ENCODE measurements at regions not wholly inside any gene's neighbourhood (a gene's known extent, or its start where the extent isn't known, plus 50 kb on each side); places are given as distances from the start of the nearest gene placed in this dataset.
A peak's percentile ranks its signal among the peaks of the same experiment; 100 is the strongest.

DNA sequence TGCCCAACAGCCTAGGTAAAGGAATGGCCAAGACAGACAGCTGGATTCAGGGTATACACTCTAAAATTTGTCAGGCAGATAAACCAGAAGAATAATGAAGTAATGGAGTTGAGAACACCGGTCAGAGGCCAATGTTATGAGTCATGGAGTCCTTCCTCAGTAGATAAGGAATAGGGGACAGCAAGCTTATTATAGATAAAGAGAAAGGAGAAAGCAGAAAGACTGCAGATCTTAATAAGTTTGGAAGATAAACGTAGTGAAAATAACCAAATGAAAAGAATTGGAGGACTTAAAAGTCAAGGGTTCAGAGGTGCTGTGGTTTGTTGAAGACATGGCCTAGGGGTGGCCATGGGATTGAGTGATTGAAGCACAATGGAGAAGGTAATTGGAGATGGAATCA, 63.5 kb upstream of the NFE2L2 start:
- Histone ChIP-seq H3K27me3 (ENCODE audit: insufficient read depth, poor library complexity, severe bottlenecking) (no peaks in the 10 kb centered on the region), H3K4me3 (replicated peaks; ENCODE audit: insufficient read depth, low read length) (no peak overlapping the region), H3K27ac (replicated peaks) (no peak overlapping the region)
- TF ChIP-seq, protein P1, sequence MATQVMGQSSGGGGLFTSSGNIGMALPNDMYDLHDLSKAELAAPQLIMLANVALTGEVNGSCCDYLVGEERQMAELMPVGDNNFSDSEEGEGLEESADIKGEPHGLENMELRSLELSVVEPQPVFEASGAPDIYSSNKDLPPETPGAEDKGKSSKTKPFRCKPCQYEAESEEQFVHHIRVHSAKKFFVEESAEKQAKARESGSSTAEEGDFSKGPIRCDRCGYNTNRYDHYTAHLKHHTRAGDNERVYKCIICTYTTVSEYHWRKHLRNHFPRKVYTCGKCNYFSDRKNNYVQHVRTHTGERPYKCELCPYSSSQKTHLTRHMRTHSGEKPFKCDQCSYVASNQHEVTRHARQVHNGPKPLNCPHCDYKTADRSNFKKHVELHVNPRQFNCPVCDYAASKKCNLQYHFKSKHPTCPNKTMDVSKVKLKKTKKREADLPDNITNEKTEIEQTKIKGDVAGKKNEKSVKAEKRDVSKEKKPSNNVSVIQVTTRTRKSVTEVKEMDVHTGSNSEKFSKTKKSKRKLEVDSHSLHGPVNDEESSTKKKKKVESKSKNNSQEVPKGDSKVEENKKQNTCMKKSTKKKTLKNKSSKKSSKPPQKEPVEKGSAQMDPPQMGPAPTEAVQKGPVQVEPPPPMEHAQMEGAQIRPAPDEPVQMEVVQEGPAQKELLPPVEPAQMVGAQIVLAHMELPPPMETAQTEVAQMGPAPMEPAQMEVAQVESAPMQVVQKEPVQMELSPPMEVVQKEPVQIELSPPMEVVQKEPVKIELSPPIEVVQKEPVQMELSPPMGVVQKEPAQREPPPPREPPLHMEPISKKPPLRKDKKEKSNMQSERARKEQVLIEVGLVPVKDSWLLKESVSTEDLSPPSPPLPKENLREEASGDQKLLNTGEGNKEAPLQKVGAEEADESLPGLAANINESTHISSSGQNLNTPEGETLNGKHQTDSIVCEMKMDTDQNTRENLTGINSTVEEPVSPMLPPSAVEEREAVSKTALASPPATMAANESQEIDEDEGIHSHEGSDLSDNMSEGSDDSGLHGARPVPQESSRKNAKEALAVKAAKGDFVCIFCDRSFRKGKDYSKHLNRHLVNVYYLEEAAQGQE (IDR thresholded peaks at IDR 0.05; ENCODE audit: insufficient replicate concordance, low read depth), result no peak
- TF ChIP-seq GABPA (IDR thresholded peaks at IDR 0.05; ENCODE audit: low read depth) (no peak), POLR2AphosphoS5 (IDR thresholded peaks at IDR 0.05; ENCODE audit: low read depth) (no peak), SPI1 (IDR thresholded peaks at IDR 0.05; ENCODE audit: borderline replicate concordance, low read depth) (no peak)
- TF ChIP-seq, protein P2, sequence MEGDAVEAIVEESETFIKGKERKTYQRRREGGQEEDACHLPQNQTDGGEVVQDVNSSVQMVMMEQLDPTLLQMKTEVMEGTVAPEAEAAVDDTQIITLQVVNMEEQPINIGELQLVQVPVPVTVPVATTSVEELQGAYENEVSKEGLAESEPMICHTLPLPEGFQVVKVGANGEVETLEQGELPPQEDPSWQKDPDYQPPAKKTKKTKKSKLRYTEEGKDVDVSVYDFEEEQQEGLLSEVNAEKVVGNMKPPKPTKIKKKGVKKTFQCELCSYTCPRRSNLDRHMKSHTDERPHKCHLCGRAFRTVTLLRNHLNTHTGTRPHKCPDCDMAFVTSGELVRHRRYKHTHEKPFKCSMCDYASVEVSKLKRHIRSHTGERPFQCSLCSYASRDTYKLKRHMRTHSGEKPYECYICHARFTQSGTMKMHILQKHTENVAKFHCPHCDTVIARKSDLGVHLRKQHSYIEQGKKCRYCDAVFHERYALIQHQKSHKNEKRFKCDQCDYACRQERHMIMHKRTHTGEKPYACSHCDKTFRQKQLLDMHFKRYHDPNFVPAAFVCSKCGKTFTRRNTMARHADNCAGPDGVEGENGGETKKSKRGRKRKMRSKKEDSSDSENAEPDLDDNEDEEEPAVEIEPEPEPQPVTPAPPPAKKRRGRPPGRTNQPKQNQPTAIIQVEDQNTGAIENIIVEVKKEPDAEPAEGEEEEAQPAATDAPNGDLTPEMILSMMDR (IDR thresholded peaks at IDR 0.05; ENCODE audit: insufficient read depth, low read length), result no peak
- no peak for DNase-seq (ENCODE audit: low read depth in 1 of 2, low spot score in 1 of 2)

DNA sequence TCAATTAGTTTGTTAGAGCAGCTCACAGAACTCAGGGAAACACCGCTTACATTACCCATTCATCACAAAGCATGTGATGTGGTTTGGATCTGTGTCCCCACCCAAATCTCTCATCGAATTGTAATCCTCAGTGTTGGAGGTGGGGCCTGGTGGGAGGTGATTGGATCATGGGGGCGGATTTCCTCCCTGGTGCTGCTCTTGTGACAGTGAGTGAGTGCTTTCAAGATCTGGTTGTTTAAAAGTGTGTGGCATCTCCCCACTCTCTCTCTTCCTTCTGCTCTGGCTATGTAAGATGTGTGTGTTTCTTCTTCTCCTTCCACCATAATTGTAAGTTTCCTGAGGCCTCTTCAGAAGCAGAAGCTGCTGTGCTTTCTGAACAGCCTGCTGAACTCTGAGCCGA, 63.5 kb upstream of the AGPS start:
- Histone ChIP-seq H3K4me3 (replicated peaks; ENCODE audit: insufficient read depth, low read length) (no peak overlapping the region), H3K27ac (replicated peaks) (no peak overlapping the region), H3K27me3 (ENCODE audit: insufficient read depth, poor library complexity, severe bottlenecking) (no peaks in the 10 kb centered on the region)
- DNase-seq (ENCODE audit: low read depth in 1 of 2, low spot score in 1 of 2), result no peak
- no peak for TF ChIP-seq POLR2AphosphoS5 (IDR thresholded peaks at IDR 0.05; ENCODE audit: low read depth)
- TF ChIP-seq, protein P2 (IDR thresholded peaks at IDR 0.05; ENCODE audit: insufficient read depth, low read length), result no peak
- TF ChIP-seq GABPA (IDR thresholded peaks at IDR 0.05; ENCODE audit: low read depth), result no peak
- no peak for TF ChIP-seq SPI1 (IDR thresholded peaks at IDR 0.05; ENCODE audit: borderline replicate concordance, low read depth)
- TF ChIP-seq, protein P1 (IDR thresholded peaks at IDR 0.05; ENCODE audit: insufficient replicate concordance, low read depth), result no peak

DNA sequence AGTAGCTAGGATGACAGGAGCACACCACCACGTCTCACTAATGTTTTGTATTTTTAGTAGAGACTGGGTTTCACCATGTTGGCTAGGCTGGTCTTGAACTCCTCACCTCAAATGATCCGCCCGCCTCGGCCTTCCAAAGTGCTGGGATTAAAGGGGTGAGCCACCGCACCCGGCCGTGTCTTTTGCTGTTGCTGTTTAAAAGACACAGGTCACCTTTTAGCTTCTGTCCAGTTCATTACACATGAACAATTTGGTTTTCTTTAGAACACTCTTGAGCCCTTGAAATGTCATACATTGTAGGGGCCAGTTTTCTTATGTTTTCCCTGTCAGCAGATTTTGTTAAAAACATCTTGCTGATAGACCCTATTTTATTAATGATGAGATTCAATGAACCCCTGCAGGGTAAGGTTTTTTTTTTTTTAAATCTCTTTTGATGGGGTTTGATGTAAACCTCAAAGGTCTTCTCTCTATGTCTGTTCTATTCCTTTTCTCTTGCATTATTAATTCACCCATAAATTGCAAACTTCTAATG, 61.0 kb upstream of the AGPS start:
- H3K27ac ChIP-seq (replicated peaks), result peak overlapping the region; percentile 68
- no peaks in the 10 kb centered on the region for H3K27me3 ChIP-seq (ENCODE audit: insufficient read depth, poor library complexity, severe bottlenecking)
- H3K4me3 ChIP-seq (replicated peaks; ENCODE audit: insufficient read depth, low read length), result no peak overlapping the region
- DNase-seq (ENCODE audit: low read depth in 1 of 2, low spot score in 1 of 2), result no peak
- no peak for TF ChIP-seq POLR2AphosphoS5 (IDR thresholded peaks at IDR 0.05; ENCODE audit: low read depth)
- no peak for TF ChIP-seq GABPA (IDR thresholded peaks at IDR 0.05; ENCODE audit: low read depth)
- TF ChIP-seq, protein P2 (IDR thresholded peaks at IDR 0.05; ENCODE audit: insufficient read depth, low read length), result no peak
- no peak for TF ChIP-seq SPI1 (IDR thresholded peaks at IDR 0.05; ENCODE audit: borderline replicate concordance, low read depth)
- TF ChIP-seq, protein P1 (IDR thresholded peaks at IDR 0.05; ENCODE audit: insufficient replicate concordance, low read depth), result no peak

All from HL-60 (cell line).